SK-N-SH (cell line): ENCODE measurements at regions not wholly inside any gene's neighbourhood (a gene's known extent, or its start where the extent isn't known, plus 50 kb on each side); places are given as distances from the start of the nearest gene placed in this dataset.

Experiments used
- CTCF ChIA-PET: fragments of 300-600, 350-600 bp; formaldehyde crosslinking; extraction: SDS; loops from one replicate; lab custom pipeline; 2021; lab: Yijun Ruan, JAX
- POLR2A ChIA-PET: fragments of 350-600 bp; sonication (Branson Sonifier 250); formaldehyde crosslinking; extraction: SDS; loops from one replicate; lab custom pipeline; 2020; ENCODE audit warnings: antibody characterized with exemption, inconsistent platforms; lab: Yijun Ruan, JAX
- DNase-seq: peaks from one replicate; pipeline ENCODE4 v3.0.0; 2012
- H2AFZ ChIP-seq: fragments of 200-600 bp; sonication (generic); 2 replicates; pipeline ENCODE4 v1.8.1; 2016; ENCODE audit warnings: antibody characterized with exemption, mild to moderate bottlenecking, low read depth
- H3F3A ChIP-seq: fragments of 200-600 bp; sonication (generic); replicated peaks from 2 replicates; pipeline ENCODE3; 2016; ENCODE audit warnings: antibody characterized with exemption, mild to moderate bottlenecking; ENCODE audit not compliant: insufficient read depth
- H3K27ac ChIP-seq, 2 experiments: fragments of 200-500 bp in 1 of 2; fragments of 200-600 bp in 1 of 2; sonication (Bioruptor generic) in 1 of 2; sonication (generic), shearing (Covaris generic) in 1 of 2; 2 replicates each; pipeline versions ENCODE4 v1.5.1 to v1.6.1; 2014 to 2016; ENCODE audit warnings: low read depth in 2 of 2, inconsistent platforms in 1 of 2, low read length in 1 of 2, mild to moderate bottlenecking in 1 of 2, mixed read lengths in 1 of 2
- H3K27me3 ChIP-seq: fragments of 200-600 bp; sonication (generic), shearing (Covaris generic); 2 replicates; pipeline ENCODE4 v1.6.1; 2016; ENCODE audit warnings: mixed run types; ENCODE audit not compliant: insufficient read depth
- H3K36me3 ChIP-seq, 2 experiments: fragments of 200-500 bp in 1 of 2; fragments of 200-600 bp in 1 of 2; sonication (Bioruptor generic) in 1 of 2; sonication (generic) in 1 of 2; replicated peaks in 1 of 2; 2 replicates each; pipeline versions ENCODE3 to v1.5.1; 2014 to 2016; ENCODE audit warnings: low read length in 1 of 2, mild to moderate bottlenecking in 1 of 2; ENCODE audit not compliant: insufficient read depth in 2 of 2, control insufficient read depth in 1 of 2
- H3K4me1 ChIP-seq, 2 experiments: fragments of 200-500 bp in 1 of 2; fragments of 200-600 bp in 1 of 2; sonication (Bioruptor generic) in 1 of 2; sonication (generic), shearing (Covaris generic) in 1 of 2; 2 replicates each; pipeline versions ENCODE4 v1.5.1 to v1.6.1; 2014 to 2016; ENCODE audit warnings: low read depth in 1 of 2, low read length in 1 of 2, mixed run types in 1 of 2; ENCODE audit not compliant: insufficient read depth in 2 of 2, control insufficient read depth in 1 of 2
- H3K4me2 ChIP-seq: fragments of 200-600 bp; sonication (generic), shearing (Covaris generic); 2 replicates; pipeline ENCODE4 v1.6.1; 2017; ENCODE audit warnings: mixed run types
- H3K4me3 ChIP-seq, 2 experiments: fragments of 200-500 bp in 1 of 2; fragments of 200-600 bp in 1 of 2; sonication (Bioruptor generic) in 1 of 2; sonication (generic), shearing (Covaris generic) in 1 of 2; 2 replicates each; pipeline versions ENCODE4 v1.5.1 to v1.8.1; 2014 to 2016; ENCODE audit warnings: low read depth in 2 of 2, inconsistent platforms in 1 of 2, low read length in 1 of 2, mild to moderate bottlenecking in 1 of 2, mixed read lengths in 1 of 2, moderate library complexity in 1 of 2
- H3K79me2 ChIP-seq: fragments of 200-600 bp; sonication (generic); 2 replicates; pipeline ENCODE4 v1.8.1; 2017; ENCODE audit warnings: mild to moderate bottlenecking; ENCODE audit not compliant: insufficient read depth
- H3K9ac ChIP-seq: fragments of 200-600 bp; sonication (generic); 2 replicates; pipeline ENCODE4 v1.6.1; 2017; ENCODE audit warnings: mixed run types
- H3K9me2 ChIP-seq: fragments of 200-600 bp; sonication (generic); 2 replicates; pipeline ENCODE4 v1.6.1; 2017; ENCODE audit warnings: mixed run types
- H3K9me3 ChIP-seq: fragments of 200-600 bp; sonication (generic); 2 replicates; pipeline ENCODE4 v1.6.1; 2017; ENCODE audit warnings: mixed run types, mild to moderate bottlenecking, moderate library complexity
- H4K20me1 ChIP-seq: fragments of 200-600 bp; sonication (generic); 2 replicates; pipeline ENCODE4 v1.6.1; 2017; ENCODE audit warnings: mild to moderate bottlenecking, mixed run types; ENCODE audit not compliant: insufficient read depth
- CHD2 ChIP-seq: fragments of 150-350 bp; IDR thresholded peaks from 2 replicates; pipeline ENCODE4 v1.6.1; 2018; ENCODE audit warnings: low read length; ENCODE audit not compliant: partially characterized antibody
- CTCF ChIP-seq: fragments of 200-600 bp; sonication (generic); IDR thresholded peaks from 2 replicates; pipeline ENCODE4 v1.6.1; 2017; ENCODE audit warnings: antibody characterized with exemption, mild to moderate bottlenecking, moderate library complexity
- ELF1 ChIP-seq: IDR thresholded peaks from 2 replicates; pipeline ENCODE4 v1.4.0; 2012
- FOSL2 ChIP-seq: IDR thresholded peaks from 2 replicates; pipeline ENCODE4 v1.4.0; 2012; ENCODE audit warnings: low read depth, mild to moderate bottlenecking, moderate library complexity, borderline replicate concordance
- GABPA ChIP-seq: IDR thresholded peaks from 2 replicates; pipeline ENCODE4 v1.4.0; 2012; ENCODE audit warnings: low read depth, mild to moderate bottlenecking
- GATA2 ChIP-seq: sonication (generic); formaldehyde crosslinking; IDR thresholded peaks from 2 replicates; pipeline ENCODE4 v1.5.0; 2020; ENCODE audit warnings: mild to moderate bottlenecking, missing genetic modification reagents
- MAX ChIP-seq: IDR thresholded peaks from 2 replicates; pipeline ENCODE4 v1.4.0; 2012; ENCODE audit warnings: low read depth
- MXI1 ChIP-seq: IDR thresholded peaks from 2 replicates; pipeline ENCODE4 v1.6.1; 2012; ENCODE audit warnings: mild to moderate bottlenecking, low read depth, low read length, improper control_type of control experiment
- NFIC ChIP-seq: IDR thresholded peaks from 2 replicates; pipeline ENCODE4 v1.4.0; 2012; ENCODE audit warnings: borderline replicate concordance
- POLR2AphosphoS5 ChIP-seq: IDR thresholded peaks from 2 replicates; pipeline ENCODE4 v1.6.1; 2012; ENCODE audit warnings: low read depth, low read length
- RCOR1 ChIP-seq: fragments of 150-350 bp; IDR thresholded peaks from 2 replicates; pipeline ENCODE4 v1.6.1; 2017; ENCODE audit warnings: antibody characterized with exemption, low read length
- REST ChIP-seq: IDR thresholded peaks from 2 replicates; pipeline ENCODE4 v1.6.1; 2012; ENCODE audit warnings: mild to moderate bottlenecking, low read depth, low read length, moderate library complexity
- RFX5 ChIP-seq: IDR thresholded peaks from 2 replicates; pipeline ENCODE4 v1.6.1; 2012; ENCODE audit warnings: mild to moderate bottlenecking, improper control_type of control experiment, low read length
- RXRA ChIP-seq: IDR thresholded peaks from 2 replicates; pipeline ENCODE4 v1.4.0; 2012; ENCODE audit warnings: low read depth, mild to moderate bottlenecking, borderline replicate concordance
- SIN3A ChIP-seq: IDR thresholded peaks from 2 replicates; pipeline ENCODE4 v1.6.1; 2012; ENCODE audit warnings: low read depth, mild to moderate bottlenecking, low read length, moderate library complexity, borderline replicate concordance
- SMC3 ChIP-seq: IDR thresholded peaks from 2 replicates; pipeline ENCODE4 v1.6.1; 2012; ENCODE audit warnings: low read depth, low read length, improper control_type of control experiment
- TAF1 ChIP-seq: IDR thresholded peaks from 2 replicates; pipeline ENCODE4 v1.6.1; 2012; ENCODE audit warnings: low read depth, mild to moderate bottlenecking, low read length, moderate library complexity, borderline replicate concordance
- TEAD4 ChIP-seq: IDR thresholded peaks from 2 replicates; pipeline ENCODE4 v1.4.0; 2012; ENCODE audit warnings: mild to moderate bottlenecking, borderline replicate concordance; ENCODE audit not compliant: insufficient read depth
- YY1 ChIP-seq: IDR thresholded peaks from 2 replicates; pipeline ENCODE4 v1.4.0; 2012; ENCODE audit warnings: low read depth, mild to moderate bottlenecking
- ZBTB33 ChIP-seq: IDR thresholded peaks from 2 replicates; pipeline ENCODE4 v1.4.0; 2012; ENCODE audit warnings: low read depth, borderline replicate concordance
- WGBS: methylation state at CpG from one replicate; pipeline ENCODE4 v1.1.6; 2017; ENCODE audit warnings: low lambda C conversion rate; 5-methylcytosine and 5-hydroxymethylcytosine counted together

- no peaks in the 10 kb centered on the region for H3K27me3 ChIP-seq
- H4K20me1 ChIP-seq = no peaks in the 10 kb centered on the region
Observed at GRCh38 chr2:238968616-238969384, 120.9 kb downstream of the TWIST2 start.

GRCh38 chr2:238969857-238970256 is 122.0 kb downstream of the TWIST2 start:
- 46% methylated on average over 4 of the region's 4 CpGs for WGBS

More at GRCh38 chr2:238968616-238969384, 120.9 kb downstream of the TWIST2 start:
- Histone ChIP-seq H3K36me3 (no peaks in the 10 kb centered on the region), H3K9ac (no peak overlapping the region), H3K9me2 (no peaks in the 10 kb centered on the region), H3F3A (no peaks in the 10 kb centered on the region), H3K4me1 (peaks cover 0 to 7% of the 10 kb centered on the region in 2 experiments; a peak in 1 of 4 replicates), H3K9me3 (no peaks in the 10 kb centered on the region), H3K4me2 (no peak overlapping the region), H3K27ac (no peak overlapping the region), H3K4me3 (no peak overlapping the region), H3K79me2 (no peaks in the 10 kb centered on the region), H2AFZ (no peak overlapping the region)
- ChIA-PET CTCF (interaction anchor here (0.6 to 1.6 kb wide), 5 partner anchors 20 to 679 kb away, joined by 3 to 5 read pairs (median 4); no protein-coding TSS in a partner anchor), POLR2A (no interaction called here)
- DNase-seq = no peak
- TF ChIP-seq ELF1 (no peak), MXI1 (no peak)
- 57% methylated on average over 10 of the region's 18 CpGs for WGBS

More at GRCh38 chr2:238969857-238970256, 122.0 kb downstream of the TWIST2 start:
- Histone ChIP-seq H2AFZ (no peak overlapping the region), H3K9me2 (no peaks in the 10 kb centered on the region), H3K4me1 (peaks cover 0 to 7% of the 10 kb centered on the region in 2 experiments; a peak in 1 of 4 replicates), H3K27ac (no peak overlapping the region), H3K4me2 (no peak overlapping the region), H3K79me2 (no peaks in the 10 kb centered on the region), H3K4me3 (no peak overlapping the region), H3K9ac (no peak overlapping the region), H3K9me3 (no peaks in the 10 kb centered on the region), H3F3A (no peaks in the 10 kb centered on the region), H4K20me1 (no peaks in the 10 kb centered on the region), H3K36me3 (no peaks in the 10 kb centered on the region), H3K27me3 (no peaks in the 10 kb centered on the region)
- ChIA-PET CTCF (interaction anchor here (1.6 kb wide), 1 partner anchor 21 kb away, joined by 5 read pairs; no protein-coding TSS in a partner anchor), POLR2A (no interaction called here)
- TF ChIP-seq REST (no peak), CHD2 (no peak), SIN3A (no peak), TEAD4 (no peak), RFX5 (no peak), RCOR1 (no peak), ZBTB33 (no peak), GABPA (no peak), NFIC (no peak), FOSL2 (no peak), SMC3 (no peak), GATA2 (no peak), TAF1 (no peak), RXRA (no peak), CTCF (no peak), POLR2AphosphoS5 (no peak), YY1 (no peak), MAX (no peak)
- DNase-seq = no peak
